HepG2 (cell line): ENCODE measurements at regions not wholly inside any gene's neighbourhood (a gene's known extent, or its start where the extent isn't known, plus 50 kb on each side); places are given as distances from the start of the nearest gene placed in this dataset.

Experiments
- BRCA1 ChIP-seq: sonication (generic); formaldehyde crosslinking; IDR thresholded peaks from 2 replicates; pipeline ENCODE4 v1.4.0; 2020; ENCODE audit warnings: missing genetic modification reagents
- KAT2B ChIP-seq: fragments of 150-350 bp; IDR thresholded peaks from 2 replicates; pipeline ENCODE4 v1.6.1; 2014; ENCODE audit warnings: low read depth, low read length, borderline replicate concordance
- MAFG ChIP-seq: sonication (generic); formaldehyde crosslinking; IDR thresholded peaks from 2 replicates; pipeline ENCODE4 v1.5.1; 2020; ENCODE audit warnings: mild to moderate bottlenecking, missing genetic modification reagents
- NFE2L1 ChIP-seq: sonication (generic); formaldehyde crosslinking; IDR thresholded peaks from 2 replicates; pipeline ENCODE4 v1.4.0; 2020; ENCODE audit warnings: missing genetic modification reagents, mild to moderate bottlenecking, borderline replicate concordance
- NR3C1 ChIP-seq: sonication (generic); formaldehyde crosslinking; IDR thresholded peaks from 2 replicates; pipeline ENCODE4 v1.4.0; 2020; ENCODE audit warnings: missing genetic modification reagents
- PRDM4 ChIP-seq: sonication (generic); formaldehyde crosslinking; IDR thresholded peaks from 2 replicates; pipeline ENCODE4 v1.9.0; 2021; ENCODE audit warnings: missing genetic modification reagents, borderline replicate concordance
- ZBTB2 ChIP-seq: sonication (generic); formaldehyde crosslinking; IDR thresholded peaks from 2 replicates; pipeline ENCODE4 v1.8.0; 2022; ENCODE audit warnings: low read depth, missing genetic modification reagents
- ZBTB40 ChIP-seq, 2 experiments: fragments of 450-650 bp in 1 of 2; sonication (generic) in 1 of 2; formaldehyde crosslinking in 1 of 2; IDR thresholded peaks; 2 replicates each; pipeline versions ENCODE4 v1.6.1 to v1.8.0; 2016 to 2022; ENCODE audit warnings: antibody characterized with exemption in 1 of 2, mild to moderate bottlenecking in 1 of 2, missing genetic modification reagents in 1 of 2
- ZFP36 ChIP-seq: fragments of 150-350 bp; IDR thresholded peaks from 2 replicates; pipeline ENCODE4 v1.6.1; 2018; ENCODE audit warnings: borderline replicate concordance, low read length, low read depth; ENCODE audit not compliant: partially characterized antibody
- ZNF251 ChIP-seq: sonication (generic); formaldehyde crosslinking; IDR thresholded peaks from 2 replicates; pipeline ENCODE4 v1.9.0; 2021; ENCODE audit warnings: mild to moderate bottlenecking, missing genetic modification reagents
- ZNF253 ChIP-seq: sonication (generic); formaldehyde crosslinking; IDR thresholded peaks from 2 replicates; pipeline ENCODE4 v1.8.0; 2022; ENCODE audit warnings: mild to moderate bottlenecking, missing genetic modification reagents, borderline replicate concordance
- ZNF615 ChIP-seq: sonication (generic); formaldehyde crosslinking; IDR thresholded peaks from 2 replicates; pipeline ENCODE4 v1.5.0; 2020; ENCODE audit warnings: mild to moderate bottlenecking, missing genetic modification reagents, borderline replicate concordance

GRCh38 chr11:107157146-107157808, 139.0 kb upstream of the GUCY1A2 start (continued):
- TF ChIP-seq ZBTB2 (no peak), NR3C1 (CRISPR knock-in tag) (no peak), ZFP36 (no peak), BRCA1 (CRISPR knock-in tag) (no peak), ZNF253 (no peak), NFE2L1 (no peak), MAFG (CRISPR knock-in tag) (0 out of 2 replicates have a peak, but pooled peaks have one; percentile 39), PRDM4 (CRISPR knock-in tag) (no peak), ZNF615 (CRISPR knock-in tag) (no peak), ZNF251 (CRISPR knock-in tag) (no peak), ZBTB40 (IDR thresholded peaks at IDR 0.05) (no peak), ZBTB40 (CRISPR knock-in tag; IDR thresholded peaks at IDR 0.05) (no peak), KAT2B (peak; percentile 42; the same call in 1 of the 2 replicates)
